ENCODE measurements at regions not wholly inside any gene's neighbourhood (a gene's known extent, or its start where the extent isn't known, plus 50 kb on each side); places are given as distances from the start of the nearest gene placed in this dataset.

- Mint-ChIP-seq H3K4me1 (ENCODE audit: low read depth) (no peaks in the 10 kb centered on the region), H3K9me3 (peaks cover 6% of the 10 kb centered on the region; the same call in 1 of the 2 replicates), H3K4me3 (no peak overlapping the region), H3K27ac (no peak overlapping the region), H3K27me3 (ENCODE audit: insufficient read depth) (no peaks in the 10 kb centered on the region), H3K36me3 (ENCODE audit: low read depth) (no peaks in the 10 kb centered on the region)
- TF ChIP-seq CTCF (IDR thresholded peaks at IDR 0.05): no peak
- no peak for DNase-seq
These were observed 362.2 kb downstream of the FGF13 start for GRCh38 chrX:138349351-138349750.

GRCh38 chrX:138378876-138379275 lies 332.6 kb downstream of the FGF13 start:
- Mint-ChIP-seq H3K36me3 (ENCODE audit: low read depth) (no peaks in the 10 kb centered on the region), H3K27me3 (ENCODE audit: insufficient read depth) (no peaks in the 10 kb centered on the region), H3K4me3 (no peak overlapping the region), H3K27ac (no peak overlapping the region), H3K4me1 (ENCODE audit: low read depth) (no peaks in the 10 kb centered on the region), H3K9me3 (peaks cover 5% of the 10 kb centered on the region; the same call in 1 of the 2 replicates)
- no peak for DNase-seq
- TF ChIP-seq CTCF (IDR thresholded peaks at IDR 0.05): no peak

GRCh38 chrX:138408101-138408500 lies 303.4 kb downstream of the FGF13 start:
- no peaks in the 10 kb centered on the region for H3K36me3 Mint-ChIP-seq (ENCODE audit: low read depth)
- no peaks in the 10 kb centered on the region for H3K4me1 Mint-ChIP-seq (ENCODE audit: low read depth)
- H3K9me3 Mint-ChIP-seq: peaks cover 12% of the 10 kb centered on the region
- H3K4me3 Mint-ChIP-seq: no peak overlapping the region
- no peak overlapping the region for H3K27ac Mint-ChIP-seq
- DNase-seq: no peak
- no peaks in the 10 kb centered on the region for H3K27me3 Mint-ChIP-seq (ENCODE audit: insufficient read depth)
- TF ChIP-seq CTCF (IDR thresholded peaks at IDR 0.05): no peak

- Mint-ChIP-seq H3K36me3 (ENCODE audit: low read depth) (no peaks in the 10 kb centered on the region), H3K9me3 (peaks cover 13% of the 10 kb centered on the region), H3K4me3 (no peak overlapping the region), H3K27ac (no peak overlapping the region), H3K27me3 (ENCODE audit: insufficient read depth) (no peaks in the 10 kb centered on the region), H3K4me1 (ENCODE audit: low read depth) (no peaks in the 10 kb centered on the region)
- TF ChIP-seq CTCF (IDR thresholded peaks at IDR 0.05): no peak
- DNase-seq: no peak
These were observed 300.5 kb downstream of the FGF13 start for GRCh38 chrX:138411048-138411447.

Data from HFFc6 (cell line).